ENCODE measurements at regions not wholly inside any gene's neighbourhood (a gene's known extent, or its start where the extent isn't known, plus 50 kb on each side); places are given as distances from the start of the nearest gene placed in this dataset.
A peak's percentile ranks its signal among the peaks of the same experiment; 100 is the strongest.

DNA sequence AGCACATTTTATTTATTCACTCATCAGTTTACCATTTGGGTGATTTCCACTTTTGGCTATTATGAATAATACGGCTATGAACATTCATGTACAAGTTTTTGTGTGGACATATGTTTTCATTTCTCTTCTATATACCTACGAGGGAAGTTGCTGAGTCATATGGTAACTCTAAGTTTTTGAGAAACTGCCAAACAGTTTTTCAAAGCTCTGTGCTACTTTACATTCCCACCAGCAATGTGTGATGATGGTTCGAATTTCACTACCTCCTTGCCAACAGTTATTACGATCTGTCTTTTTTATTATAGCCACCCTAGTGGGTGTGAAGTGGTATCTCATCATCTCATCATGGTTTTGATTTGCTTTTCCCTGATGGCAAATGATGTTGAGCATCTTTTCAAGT, 63.7 kb upstream of the MRTFB start:
- H3K9me3 ChIP-seq, result no peaks in the 10 kb centered on the region
- no peak overlapping the region for H3K4me3 ChIP-seq
- H3K4me1 ChIP-seq, result peaks cover 19% of the 10 kb centered on the region
- DNase-seq, result no peak
- intact Hi-C loops (cut with DNase I), result no loop called here
- no peaks in the 10 kb centered on the region for H3K36me3 ChIP-seq
- no peak for ATAC-seq
- TF ChIP-seq CTCF (IDR thresholded peaks at IDR 0.05), result no peak
- no peak overlapping the region for H3K27ac ChIP-seq
- no peaks in the 10 kb centered on the region for H3K27me3 ChIP-seq (ENCODE audit: low read depth)

GRCh38 chr16:14011001-14011400, 60.1 kb upstream of the MRTFB start:
- no peak for ATAC-seq
- no peak overlapping the region for H3K27ac ChIP-seq

GRCh38 chr16:14011846-14012245, 59.3 kb upstream of the MRTFB start:
- Histone ChIP-seq H3K9me3 (no peaks in the 10 kb centered on the region), H3K27me3 (ENCODE audit: low read depth) (no peaks in the 10 kb centered on the region), H3K36me3 (no peaks in the 10 kb centered on the region), H3K4me1 (peaks cover 43% of the 10 kb centered on the region), H3K4me3 (no peak overlapping the region), H3K27ac (no peak overlapping the region)
- TF ChIP-seq CTCF (IDR thresholded peaks at IDR 0.05), result no peak
- intact Hi-C loops (cut with DNase I), result no loop called here
- ATAC-seq, result no peak
- DNase-seq, result no peak

More at GRCh38 chr16:14011001-14011400, 60.1 kb upstream of the MRTFB start:
- intact Hi-C loops (cut with DNase I), result no loop called here
- Histone ChIP-seq H3K4me1 (peaks cover 36% of the 10 kb centered on the region), H3K36me3 (no peaks in the 10 kb centered on the region), H3K4me3 (no peak overlapping the region), H3K9me3 (no peaks in the 10 kb centered on the region), H3K27me3 (ENCODE audit: low read depth) (no peaks in the 10 kb centered on the region)
- DNase-seq, result no peak
- TF ChIP-seq CTCF (IDR thresholded peaks at IDR 0.05), result no peak

- intact Hi-C loops (cut with DNase I), result no loop called here
- Histone ChIP-seq H3K4me1 (peaks cover 43% of the 10 kb centered on the region), H3K27ac (peak overlapping the region; percentile 56), H3K4me3 (peak overlapping the region; percentile 35), H3K27me3 (ENCODE audit: low read depth) (no peaks in the 10 kb centered on the region), H3K36me3 (no peaks in the 10 kb centered on the region), H3K9me3 (no peaks in the 10 kb centered on the region)
- ATAC-seq, result no peak
- DNase-seq, result no peak
- no peak for TF ChIP-seq CTCF (IDR thresholded peaks at IDR 0.05)
Measured at GRCh38 chr16:14013145-14013570, 58.0 kb upstream of the MRTFB start.

- no peaks in the 10 kb centered on the region for H3K36me3 ChIP-seq
- no peak for TF ChIP-seq CTCF (IDR thresholded peaks at IDR 0.05)
- H3K27ac ChIP-seq, result peak overlapping the region; percentile 56
- H3K27me3 ChIP-seq (ENCODE audit: low read depth), result no peaks in the 10 kb centered on the region
- H3K4me3 ChIP-seq, result peak overlapping the region; percentile 35
- intact Hi-C loops (cut with DNase I), result no loop called here
- H3K9me3 ChIP-seq, result no peaks in the 10 kb centered on the region
- DNase-seq (no peak), ATAC-seq (peak; percentile 77 to 86)
- peaks cover 43% of the 10 kb centered on the region for H3K4me1 ChIP-seq
Measured at GRCh38 chr16:14013571-14014283, 57.4 kb upstream of the MRTFB start.

Data from lower lobe of right lung (tissue), 2 donors.